MG63 (cell line): ENCODE measurements at regions not wholly inside any gene's neighbourhood (a gene's known extent, or its start where the extent isn't known, plus 50 kb on each side); places are given as distances from the start of the nearest gene placed in this dataset.

Experiments
- DNase-seq: peaks from one replicate; pipeline ENCODE4 v3.0.0-alpha.2; 2020
- H3K27me3 ChIP-seq: fragments of 250-450 bp; sonication (Bioruptor Pico); 2 replicates; pipeline ENCODE4 v1.5.1; 2020; ENCODE audit warnings: mild to moderate bottlenecking, moderate library complexity
- H3K36me3 ChIP-seq: fragments of 250-450 bp; sonication (Bioruptor Pico); 2 replicates; pipeline ENCODE4 v1.5.1; 2020; ENCODE audit warnings: mild to moderate bottlenecking, moderate library complexity
- H3K4me3 ChIP-seq: fragments of 250-450 bp; sonication (Bioruptor Pico); 2 replicates; pipeline ENCODE4 v1.5.1; 2020; ENCODE audit warnings: mild to moderate bottlenecking, moderate library complexity
- H3K9me3 ChIP-seq: fragments of 250-450 bp; sonication (Bioruptor Pico); 2 replicates; pipeline ENCODE4 v1.5.1; 2020; ENCODE audit warnings: mild to moderate bottlenecking, moderate library complexity

GRCh38 chrX:124993735-124994134, 325.9 kb upstream of the TEX13C start:
- no peaks in the 10 kb centered on the region for H3K9me3 ChIP-seq
- no peak for DNase-seq
- H3K4me3 ChIP-seq = no peak overlapping the region
- H3K36me3 ChIP-seq = no peaks in the 10 kb centered on the region
- no peaks in the 10 kb centered on the region for H3K27me3 ChIP-seq

DNA sequence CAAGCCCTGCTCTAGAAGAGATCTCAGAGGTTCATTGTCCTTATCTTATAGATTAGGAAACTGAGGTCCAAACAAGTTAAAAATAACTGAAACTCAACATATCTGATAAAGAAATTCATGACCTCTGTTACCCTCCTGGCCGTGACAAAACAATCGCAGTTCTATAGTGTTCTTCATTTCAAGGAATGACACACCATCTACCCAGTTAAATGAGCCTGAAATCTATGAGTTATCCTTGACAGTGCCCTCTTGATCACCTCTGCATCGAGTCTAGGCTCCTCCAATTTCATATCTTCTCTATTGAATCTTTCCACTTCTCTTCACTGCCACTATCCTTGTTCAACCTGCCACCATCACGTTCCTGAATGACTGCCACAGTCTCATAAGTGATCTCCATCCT, 325.3 kb upstream of the TEX13C start:
- Histone ChIP-seq H3K36me3 (no peaks in the 10 kb centered on the region), H3K4me3 (no peak overlapping the region), H3K9me3 (no peaks in the 10 kb centered on the region), H3K27me3 (no peaks in the 10 kb centered on the region)
- DNase-seq = no peak

DNA sequence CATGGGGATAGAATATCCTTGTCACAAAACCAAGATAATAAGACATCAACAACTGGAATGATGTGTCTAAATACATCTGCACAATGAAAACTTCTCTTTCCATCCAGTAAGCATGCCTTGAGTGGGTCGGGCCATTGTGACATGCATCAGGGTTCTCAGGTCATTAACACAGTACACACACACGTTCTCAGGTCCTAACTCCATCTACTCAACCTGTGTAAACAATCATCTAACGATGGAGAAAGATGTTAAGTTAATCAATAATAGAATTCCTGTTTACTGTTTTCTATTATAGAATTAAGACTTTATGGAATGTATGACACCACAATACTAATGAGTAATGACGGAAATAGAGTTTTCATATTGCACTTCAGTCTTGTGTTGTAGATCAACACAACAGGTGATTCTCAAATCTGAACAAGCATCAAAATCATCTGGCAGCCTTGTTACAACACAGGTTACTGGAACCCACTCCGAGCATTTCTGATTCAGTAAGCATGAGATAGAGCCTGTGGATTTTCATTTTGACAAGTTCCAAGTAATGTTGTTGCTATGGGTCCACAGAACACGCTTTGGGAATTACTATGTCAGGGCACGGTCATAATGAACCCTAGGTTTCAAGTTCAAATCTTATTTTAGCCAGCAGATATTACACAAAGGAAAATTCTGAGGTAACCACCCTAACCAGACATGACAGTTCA, 315.8 kb upstream of the TEX13C start:
- H3K4me3 ChIP-seq = no peak overlapping the region
- H3K9me3 ChIP-seq = no peaks in the 10 kb centered on the region
- no peaks in the 10 kb centered on the region for H3K36me3 ChIP-seq
- H3K27me3 ChIP-seq = no peaks in the 10 kb centered on the region
- DNase-seq = no peak

DNA sequence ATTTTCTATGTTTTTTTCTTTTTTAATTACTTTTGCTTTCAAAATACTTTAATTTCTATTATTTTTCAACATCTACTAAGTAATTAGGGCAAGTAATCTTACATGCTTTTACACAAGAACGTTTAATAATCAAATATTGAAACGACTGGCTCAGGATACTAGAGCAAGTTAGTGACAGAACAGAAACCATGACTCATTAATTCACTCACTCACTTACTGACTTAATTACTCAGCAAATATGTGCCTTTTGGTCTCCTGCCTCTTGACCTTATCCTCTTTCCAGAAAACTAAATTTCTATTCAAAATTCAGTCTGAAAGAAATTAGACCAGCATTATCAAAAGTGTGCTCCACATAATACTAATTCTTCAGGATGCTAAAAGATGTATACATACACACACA, 314.9 kb upstream of the TEX13C start:
- Histone ChIP-seq H3K4me3 (no peak overlapping the region), H3K36me3 (no peaks in the 10 kb centered on the region), H3K9me3 (no peaks in the 10 kb centered on the region), H3K27me3 (no peaks in the 10 kb centered on the region)
- DNase-seq = no peak

GRCh38 chrX:125005863-125006262, 313.8 kb upstream of the TEX13C start:
- DNase-seq = no peak
- Histone ChIP-seq H3K9me3 (no peaks in the 10 kb centered on the region), H3K4me3 (no peak overlapping the region), H3K27me3 (no peaks in the 10 kb centered on the region), H3K36me3 (no peaks in the 10 kb centered on the region)

- no peaks in the 10 kb centered on the region for H3K36me3 ChIP-seq
- no peaks in the 10 kb centered on the region for H3K9me3 ChIP-seq
- no peaks in the 10 kb centered on the region for H3K27me3 ChIP-seq
- no peak overlapping the region for H3K4me3 ChIP-seq
- no peak for DNase-seq
These were observed 313.0 kb upstream of the TEX13C start for GRCh38 chrX:125006704-125007103.

DNA sequence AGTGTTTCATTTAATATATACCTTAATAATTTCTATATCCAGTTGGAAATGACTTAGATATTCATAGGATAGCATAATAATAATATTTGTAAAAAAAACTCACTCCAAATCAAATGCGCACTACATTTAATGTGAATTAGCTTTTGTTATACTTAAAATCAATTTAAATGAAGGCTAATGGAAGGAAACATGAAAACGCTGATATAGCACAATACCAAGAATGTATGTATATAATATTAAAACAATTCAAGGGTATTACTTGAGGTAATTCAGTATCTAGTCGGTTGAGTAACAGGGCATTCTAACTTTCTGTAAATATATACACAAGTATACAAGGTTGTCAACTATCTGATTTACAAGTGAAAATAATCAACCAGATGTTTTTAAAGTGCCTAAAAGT, 307.1 kb upstream of the TEX13C start:
- Histone ChIP-seq H3K36me3 (no peaks in the 10 kb centered on the region), H3K4me3 (no peak overlapping the region), H3K27me3 (no peaks in the 10 kb centered on the region), H3K9me3 (no peaks in the 10 kb centered on the region)
- DNase-seq = no peak

- H3K27me3 ChIP-seq = no peaks in the 10 kb centered on the region
- DNase-seq = no peak
- no peaks in the 10 kb centered on the region for H3K9me3 ChIP-seq
- H3K4me3 ChIP-seq = no peak overlapping the region
- no peaks in the 10 kb centered on the region for H3K36me3 ChIP-seq
These were observed 290.5 kb upstream of the TEX13C start for GRCh38 chrX:125029131-125029530.
